KMS-11 (cell line): ENCODE measurements at regions not wholly inside any gene's neighbourhood (a gene's known extent, or its start where the extent isn't known, plus 50 kb on each side); places are given as distances from the start of the nearest gene placed in this dataset.

Experiments
- H2AFZ ChIP-seq: fragments of 200-600 bp; sonication (generic); 2 replicates; pipeline ENCODE4 v1.6.1; 2016; ENCODE audit warnings: antibody characterized with exemption, mixed run types, low read depth
- H3K27ac ChIP-seq: fragments of 200-600 bp; sonication (generic); 2 replicates; pipeline ENCODE4 v1.6.1; 2016; ENCODE audit warnings: mild to moderate bottlenecking, mixed run types
- H3K27me3 ChIP-seq: fragments of 200-600 bp; sonication (generic); 2 replicates; pipeline ENCODE4 v1.6.1; 2017; ENCODE audit warnings: mild to moderate bottlenecking, low read depth, mixed run types, moderate library complexity; ENCODE audit not compliant: insufficient read depth
- H3K36me3 ChIP-seq: fragments of 200-600 bp; sonication (generic); 2 replicates; pipeline ENCODE4 v1.6.1; 2017; ENCODE audit warnings: mild to moderate bottlenecking, mixed run types; ENCODE audit not compliant: insufficient read depth
- H3K4me1 ChIP-seq: fragments of 200-600 bp; sonication (generic); 2 replicates; pipeline ENCODE4 v1.6.1; 2016; ENCODE audit warnings: mild to moderate bottlenecking, low read depth, mixed run types; ENCODE audit not compliant: poor library complexity, severe bottlenecking
- H3K4me2 ChIP-seq: fragments of 200-600 bp; sonication (generic); 2 replicates; pipeline ENCODE4 v1.7.0; 2016; ENCODE audit warnings: mild to moderate bottlenecking, mixed run types
- H3K4me3 ChIP-seq: fragments of 200-600 bp; sonication (generic); IDR thresholded peaks from 2 replicates; pipeline ENCODE4 v1.6.1; 2017; ENCODE audit warnings: low read depth, low read length, mixed read lengths; ENCODE audit not compliant: insufficient read depth
- H3K79me2 ChIP-seq: fragments of 200-600 bp; sonication (generic); 2 replicates; pipeline ENCODE4 v1.6.1; 2016; ENCODE audit warnings: low read depth, mixed run types; ENCODE audit not compliant: insufficient read depth
- H3K9ac ChIP-seq: fragments of 200-600 bp; sonication (generic); 2 replicates; pipeline ENCODE4 v1.6.1; 2016; ENCODE audit warnings: mild to moderate bottlenecking, mixed run types
- H4K20me1 ChIP-seq: fragments of 200-600 bp; sonication (generic); 2 replicates; pipeline ENCODE4 v1.6.1; 2016; ENCODE audit warnings: mild to moderate bottlenecking, mixed run types; ENCODE audit not compliant: insufficient read depth
- TF ChIP-seq, protein P1 (sequence below): fragments of 200-600 bp; sonication (generic); conservative IDR thresholded peaks from 2 replicates; pipeline ENCODE4 v1.6.1; 2017; ENCODE audit warnings: low read depth, mild to moderate bottlenecking, antibody characterized with exemption, low read length, moderate library complexity, mixed read lengths

DNA sequence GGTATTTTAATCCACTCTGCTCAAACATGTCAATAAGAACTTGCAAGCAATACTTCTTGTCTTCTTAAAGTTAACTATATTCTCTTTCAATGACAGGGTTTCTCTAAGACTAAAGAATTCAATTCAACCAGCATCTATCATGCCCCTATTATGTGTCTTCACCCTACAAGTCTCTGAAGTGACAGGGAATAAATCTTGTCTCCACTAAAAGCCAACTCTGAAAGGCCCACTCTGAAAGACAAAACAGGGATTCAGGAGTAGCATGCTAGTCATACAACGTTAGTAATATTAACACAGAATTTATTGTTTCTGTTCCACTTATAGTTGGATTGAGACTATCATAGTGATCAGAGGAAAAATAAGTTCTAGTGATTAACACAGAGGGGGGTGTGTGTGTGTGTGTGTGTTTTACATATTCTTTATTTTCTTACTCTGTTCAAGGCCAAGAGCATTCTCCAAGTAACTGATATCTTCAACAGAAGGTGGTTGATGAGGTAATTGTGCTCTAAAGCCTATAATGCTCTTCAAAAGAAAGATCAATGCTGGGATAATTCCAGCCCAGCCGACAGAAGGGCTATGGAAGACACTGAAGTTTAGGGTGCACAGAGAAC, 122.4 kb upstream of the DCLK2 start:
- no peaks in the 10 kb centered on the region for H3K36me3 ChIP-seq
- TF ChIP-seq, protein P1, sequence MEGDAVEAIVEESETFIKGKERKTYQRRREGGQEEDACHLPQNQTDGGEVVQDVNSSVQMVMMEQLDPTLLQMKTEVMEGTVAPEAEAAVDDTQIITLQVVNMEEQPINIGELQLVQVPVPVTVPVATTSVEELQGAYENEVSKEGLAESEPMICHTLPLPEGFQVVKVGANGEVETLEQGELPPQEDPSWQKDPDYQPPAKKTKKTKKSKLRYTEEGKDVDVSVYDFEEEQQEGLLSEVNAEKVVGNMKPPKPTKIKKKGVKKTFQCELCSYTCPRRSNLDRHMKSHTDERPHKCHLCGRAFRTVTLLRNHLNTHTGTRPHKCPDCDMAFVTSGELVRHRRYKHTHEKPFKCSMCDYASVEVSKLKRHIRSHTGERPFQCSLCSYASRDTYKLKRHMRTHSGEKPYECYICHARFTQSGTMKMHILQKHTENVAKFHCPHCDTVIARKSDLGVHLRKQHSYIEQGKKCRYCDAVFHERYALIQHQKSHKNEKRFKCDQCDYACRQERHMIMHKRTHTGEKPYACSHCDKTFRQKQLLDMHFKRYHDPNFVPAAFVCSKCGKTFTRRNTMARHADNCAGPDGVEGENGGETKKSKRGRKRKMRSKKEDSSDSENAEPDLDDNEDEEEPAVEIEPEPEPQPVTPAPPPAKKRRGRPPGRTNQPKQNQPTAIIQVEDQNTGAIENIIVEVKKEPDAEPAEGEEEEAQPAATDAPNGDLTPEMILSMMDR: no peak
- no peak overlapping the region for H3K4me3 ChIP-seq
- H3K79me2 ChIP-seq: no peaks in the 10 kb centered on the region
- H3K27ac ChIP-seq: no peak overlapping the region
- no peak overlapping the region for H2AFZ ChIP-seq
- H3K9ac ChIP-seq: no peak overlapping the region
- no peaks in the 10 kb centered on the region for H3K4me1 ChIP-seq
- no peak overlapping the region for H3K4me2 ChIP-seq
- H3K27me3 ChIP-seq: no peaks in the 10 kb centered on the region
- H4K20me1 ChIP-seq: no peaks in the 10 kb centered on the region

DNA sequence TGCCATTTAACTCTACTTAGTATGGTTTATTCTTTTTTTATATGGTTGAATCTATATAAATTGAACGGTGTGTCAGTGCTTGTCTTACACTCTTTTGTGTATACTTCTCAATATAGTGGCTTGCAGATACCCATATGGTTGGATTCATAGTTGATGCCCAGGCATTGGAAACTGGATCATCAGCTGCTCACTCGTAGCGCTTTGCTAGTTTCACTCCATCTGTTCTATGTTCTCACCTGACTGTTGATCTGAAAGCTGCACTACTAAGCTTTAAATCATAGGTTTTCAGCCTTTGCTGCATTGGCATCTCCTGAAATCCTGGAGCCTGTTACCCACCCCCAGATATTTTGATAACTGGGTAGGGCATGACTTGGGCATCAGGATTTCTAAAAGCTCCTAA, 121.6 kb upstream of the DCLK2 start:
- H4K20me1 ChIP-seq: no peaks in the 10 kb centered on the region
- H3K27ac ChIP-seq: no peak overlapping the region
- H3K4me3 ChIP-seq: no peak overlapping the region
- H3K4me2 ChIP-seq: no peak overlapping the region
- H3K36me3 ChIP-seq: no peaks in the 10 kb centered on the region
- H3K79me2 ChIP-seq: no peaks in the 10 kb centered on the region
- H3K9ac ChIP-seq: no peak overlapping the region
- H3K4me1 ChIP-seq: no peaks in the 10 kb centered on the region
- TF ChIP-seq, protein P1: no peak
- H3K27me3 ChIP-seq: no peaks in the 10 kb centered on the region
- no peak overlapping the region for H2AFZ ChIP-seq

DNA sequence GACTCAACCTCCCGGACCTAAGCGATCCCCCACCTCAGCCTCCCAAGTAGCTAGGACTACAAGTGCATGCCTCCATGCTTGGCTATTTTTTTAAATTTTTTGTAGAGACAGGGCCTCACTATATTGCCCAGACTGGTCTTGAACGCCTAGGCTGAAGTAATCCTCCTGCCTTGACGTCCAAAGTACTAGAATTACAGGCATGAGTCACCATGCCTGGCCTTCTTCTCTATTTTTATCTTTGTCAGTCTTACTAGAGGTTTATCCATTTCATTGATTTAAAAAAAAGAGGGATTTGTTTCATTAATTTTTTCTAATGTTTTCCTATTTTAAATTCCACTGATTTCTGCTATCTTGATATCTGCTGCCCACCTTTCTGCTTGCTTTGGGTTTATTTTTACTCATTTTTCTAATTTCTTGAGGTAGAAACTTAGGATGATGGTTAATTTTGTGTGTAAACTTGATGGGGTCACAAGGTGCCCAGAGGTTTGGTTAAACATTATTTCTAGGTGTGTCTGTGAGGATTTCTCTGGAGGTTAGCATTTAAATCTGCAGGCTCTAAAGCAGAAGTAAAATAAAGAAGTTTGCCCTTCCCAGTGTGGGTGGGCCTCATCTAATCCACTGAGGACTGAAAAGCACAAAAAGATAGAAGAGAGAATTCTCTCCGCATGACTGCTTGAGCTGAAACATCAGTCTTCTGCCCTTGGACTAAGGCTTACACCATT, 116.2 kb upstream of the DCLK2 start:
- no peak overlapping the region for H2AFZ ChIP-seq
- H3K4me2 ChIP-seq: no peak overlapping the region
- no peaks in the 10 kb centered on the region for H4K20me1 ChIP-seq
- no peaks in the 10 kb centered on the region for H3K27me3 ChIP-seq
- H3K27ac ChIP-seq: no peak overlapping the region
- no peaks in the 10 kb centered on the region for H3K79me2 ChIP-seq
- TF ChIP-seq, protein P1: no peak
- no peaks in the 10 kb centered on the region for H3K4me1 ChIP-seq
- H3K9ac ChIP-seq: no peak overlapping the region
- H3K4me3 ChIP-seq: no peak overlapping the region
- no peaks in the 10 kb centered on the region for H3K36me3 ChIP-seq

DNA sequence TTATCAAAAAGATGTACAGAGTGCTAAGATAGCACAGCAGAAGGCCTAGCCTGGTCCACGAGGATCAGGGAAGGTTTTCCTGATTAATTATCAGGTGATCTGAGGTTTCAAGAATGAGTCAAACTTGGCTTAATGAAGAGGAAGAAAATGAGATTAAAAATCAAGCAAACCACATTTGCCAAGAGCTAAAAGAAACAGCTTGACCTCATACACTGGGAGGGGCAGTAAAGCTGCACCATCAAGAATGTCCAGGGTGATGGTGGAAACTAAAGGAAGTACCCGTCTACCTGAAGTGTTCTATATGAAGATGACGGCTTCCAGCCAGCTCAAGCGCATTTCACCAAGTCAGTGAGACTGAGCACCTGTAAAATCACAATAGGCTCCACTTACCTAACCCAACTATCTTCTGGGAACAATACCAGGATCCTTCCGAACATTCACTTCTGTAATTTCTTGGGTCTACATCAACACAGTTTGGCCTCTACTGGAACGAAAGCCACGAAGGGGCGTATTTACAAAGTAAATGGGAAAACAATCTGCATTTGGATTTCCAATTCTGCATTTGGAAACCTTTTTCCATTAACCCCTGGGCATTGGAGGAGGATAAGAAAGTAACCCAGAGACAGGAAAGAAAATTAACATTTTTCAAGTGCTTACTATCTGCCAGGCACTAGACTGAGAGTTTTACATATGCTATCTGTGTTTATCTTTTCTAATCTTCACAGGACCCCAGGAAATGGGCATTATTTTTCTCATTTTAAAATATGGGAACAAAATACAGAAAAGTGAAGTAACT, 114.0 kb upstream of the DCLK2 start:
- Histone ChIP-seq H4K20me1 (no peaks in the 10 kb centered on the region), H3K27me3 (no peaks in the 10 kb centered on the region), H3K9ac (no peak overlapping the region), H3K4me2 (no peak overlapping the region), H2AFZ (no peak overlapping the region), H3K27ac (no peak overlapping the region), H3K4me1 (no peaks in the 10 kb centered on the region), H3K79me2 (no peaks in the 10 kb centered on the region), H3K36me3 (no peaks in the 10 kb centered on the region), H3K4me3 (no peak overlapping the region)
- TF ChIP-seq, protein P1: no peak
